ENCODE measurements at regions not wholly inside any gene's neighbourhood (a gene's known extent, or its start where the extent isn't known, plus 50 kb on each side); places are given as distances from the start of the nearest gene placed in this dataset.

GRCh38 chr2:120619579-120619978 lies 116.1 kb upstream of the GLI2 start (continued):
- TF ChIP-seq ZNF724P (CRISPR knock-in tag; IDR thresholded peaks at IDR 0.05; ENCODE audit: borderline replicate concordance) (no peak), AGO1 (IDR thresholded peaks at IDR 0.05; ENCODE audit: low read depth, low read length, poor library complexity, severe bottlenecking) (no peak), LCORL (IDR thresholded peaks at IDR 0.05) (no peak), LCORL (CRISPR knock-in tag; IDR thresholded peaks at IDR 0.05) (peak; percentile 34; the same call in 1 of the 2 replicates), ZNF788 (CRISPR knock-in tag; IDR thresholded peaks at IDR 0.05; ENCODE audit: borderline replicate concordance) (peak; percentile 56; the same call in 1 of the 2 replicates), ZNF337 (CRISPR knock-in tag; IDR thresholded peaks at IDR 0.05; ENCODE audit: borderline replicate concordance, low read depth) (no peak), HMGXB4 (CRISPR knock-in tag; IDR thresholded peaks at IDR 0.05; ENCODE audit: borderline replicate concordance in 1 of 2, low read depth in 1 of 2) (no peak), ZFP41 (CRISPR knock-in tag; IDR thresholded peaks at IDR 0.05; ENCODE audit: borderline replicate concordance) (no peak), KMT2B (CRISPR knock-in tag; IDR thresholded peaks at IDR 0.05) (no peak), SUZ12 (IDR thresholded peaks at IDR 0.05; ENCODE audit: low read depth, low read length) (no peak), TAF15 (IDR thresholded peaks at IDR 0.05; ENCODE audit: low read depth, low read length, poor library complexity, severe bottlenecking) (no peak), TIGD3 (CRISPR knock-in tag; IDR thresholded peaks at IDR 0.05; ENCODE audit: borderline replicate concordance) (no peak), EEA1 (CRISPR knock-in tag; IDR thresholded peaks at IDR 0.05; ENCODE audit: borderline replicate concordance) (no peak), SYNCRIP (IDR thresholded peaks at IDR 0.05; ENCODE audit: insufficient read depth, low read depth, low read length) (no peak), ZNF773 (CRISPR knock-in tag; IDR thresholded peaks at IDR 0.05; ENCODE audit: borderline replicate concordance) (no peak)
- TF ChIP-seq, protein P1, sequence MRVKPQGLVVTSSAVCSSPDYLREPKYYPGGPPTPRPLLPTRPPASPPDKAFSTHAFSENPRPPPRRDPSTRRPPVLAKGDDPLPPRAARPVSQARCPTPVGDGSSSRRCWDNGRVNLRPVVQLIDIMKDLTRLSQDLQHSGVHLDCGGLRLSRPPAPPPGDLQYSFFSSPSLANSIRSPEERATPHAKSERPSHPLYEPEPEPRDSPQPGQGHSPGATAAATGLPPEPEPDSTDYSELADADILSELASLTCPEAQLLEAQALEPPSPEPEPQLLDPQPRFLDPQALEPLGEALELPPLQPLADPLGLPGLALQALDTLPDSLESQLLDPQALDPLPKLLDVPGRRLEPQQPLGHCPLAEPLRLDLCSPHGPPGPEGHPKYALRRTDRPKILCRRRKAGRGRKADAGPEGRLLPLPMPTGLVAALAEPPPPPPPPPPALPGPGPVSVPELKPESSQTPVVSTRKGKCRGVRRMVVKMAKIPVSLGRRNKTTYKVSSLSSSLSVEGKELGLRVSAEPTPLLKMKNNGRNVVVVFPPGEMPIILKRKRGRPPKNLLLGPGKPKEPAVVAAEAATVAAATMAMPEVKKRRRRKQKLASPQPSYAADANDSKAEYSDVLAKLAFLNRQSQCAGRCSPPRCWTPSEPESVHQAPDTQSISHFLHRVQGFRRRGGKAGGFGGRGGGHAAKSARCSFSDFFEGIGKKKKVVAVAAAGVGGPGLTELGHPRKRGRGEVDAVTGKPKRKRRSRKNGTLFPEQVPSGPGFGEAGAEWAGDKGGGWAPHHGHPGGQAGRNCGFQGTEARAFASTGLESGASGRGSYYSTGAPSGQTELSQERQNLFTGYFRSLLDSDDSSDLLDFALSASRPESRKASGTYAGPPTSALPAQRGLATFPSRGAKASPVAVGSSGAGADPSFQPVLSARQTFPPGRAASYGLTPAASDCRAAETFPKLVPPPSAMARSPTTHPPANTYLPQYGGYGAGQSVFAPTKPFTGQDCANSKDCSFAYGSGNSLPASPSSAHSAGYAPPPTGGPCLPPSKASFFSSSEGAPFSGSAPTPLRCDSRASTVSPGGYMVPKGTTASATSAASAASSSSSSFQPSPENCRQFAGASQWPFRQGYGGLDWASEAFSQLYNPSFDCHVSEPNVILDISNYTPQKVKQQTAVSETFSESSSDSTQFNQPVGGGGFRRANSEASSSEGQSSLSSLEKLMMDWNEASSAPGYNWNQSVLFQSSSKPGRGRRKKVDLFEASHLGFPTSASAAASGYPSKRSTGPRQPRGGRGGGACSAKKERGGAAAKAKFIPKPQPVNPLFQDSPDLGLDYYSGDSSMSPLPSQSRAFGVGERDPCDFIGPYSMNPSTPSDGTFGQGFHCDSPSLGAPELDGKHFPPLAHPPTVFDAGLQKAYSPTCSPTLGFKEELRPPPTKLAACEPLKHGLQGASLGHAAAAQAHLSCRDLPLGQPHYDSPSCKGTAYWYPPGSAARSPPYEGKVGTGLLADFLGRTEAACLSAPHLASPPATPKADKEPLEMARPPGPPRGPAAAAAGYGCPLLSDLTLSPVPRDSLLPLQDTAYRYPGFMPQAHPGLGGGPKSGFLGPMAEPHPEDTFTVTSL (CRISPR knock-in tag; IDR thresholded peaks at IDR 0.05; ENCODE audit: borderline replicate concordance), result peak; percentile 64; the same call in 1 of the 2 replicates
- TF ChIP-seq, protein P2, sequence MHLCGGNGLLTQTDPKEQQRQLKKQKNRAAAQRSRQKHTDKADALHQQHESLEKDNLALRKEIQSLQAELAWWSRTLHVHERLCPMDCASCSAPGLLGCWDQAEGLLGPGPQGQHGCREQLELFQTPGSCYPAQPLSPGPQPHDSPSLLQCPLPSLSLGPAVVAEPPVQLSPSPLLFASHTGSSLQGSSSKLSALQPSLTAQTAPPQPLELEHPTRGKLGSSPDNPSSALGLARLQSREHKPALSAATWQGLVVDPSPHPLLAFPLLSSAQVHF (CRISPR knock-in tag; IDR thresholded peaks at IDR 0.05), result no peak
- TF ChIP-seq, protein P3, sequence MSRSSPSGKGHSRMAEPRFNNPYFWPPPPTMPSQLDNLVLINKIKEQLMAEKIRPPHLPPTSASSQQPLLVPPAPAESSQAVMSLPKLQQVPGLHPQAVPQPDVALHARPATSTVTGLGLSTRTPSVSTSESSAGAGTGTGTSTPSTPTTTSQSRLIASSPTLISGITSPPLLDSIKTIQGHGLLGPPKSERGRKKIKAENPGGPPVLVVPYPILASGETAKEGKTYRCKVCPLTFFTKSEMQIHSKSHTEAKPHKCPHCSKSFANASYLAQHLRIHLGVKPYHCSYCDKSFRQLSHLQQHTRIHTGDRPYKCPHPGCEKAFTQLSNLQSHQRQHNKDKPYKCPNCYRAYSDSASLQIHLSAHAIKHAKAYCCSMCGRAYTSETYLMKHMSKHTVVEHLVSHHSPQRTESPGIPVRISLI (CRISPR knock-in tag; IDR thresholded peaks at IDR 0.05; ENCODE audit: borderline replicate concordance), result no peak
